T-helper 2 cell treated with Interferon-gamma antibody and Interleukin-4, amounts not matched to agents 5 μg/mL and 100 μg/mL, for 36 hours (primary cell): ENCODE measurements at regions not wholly inside any gene's neighbourhood (a gene's known extent, or its start where the extent isn't known, plus 50 kb on each side); places are given as distances from the start of the nearest gene placed in this dataset.
A peak's percentile ranks its signal among the peaks of the same experiment; 100 is the strongest.

Experiments
- DNase-seq: peaks from one replicate; pipeline ENCODE4 v3.0.0; 2021; ENCODE audit warnings: low spot score
- H3K27ac Mint-ChIP-seq: one replicate; pipeline ENCODE4 v1.8.0; 2021; ENCODE audit warnings: mild to moderate bottlenecking, mixed read lengths
- H3K27me3 Mint-ChIP-seq: one replicate; pipeline ENCODE4 v1.8.0; 2021; ENCODE audit warnings: low read depth, mixed read lengths
- H3K36me3 Mint-ChIP-seq: one replicate; pipeline ENCODE4 v1.8.0; 2021; ENCODE audit warnings: low read depth, mixed read lengths
- H3K4me1 Mint-ChIP-seq: one replicate; pipeline ENCODE4 v1.8.0; 2021; ENCODE audit warnings: low read depth, mixed read lengths
- H3K4me3 Mint-ChIP-seq: one replicate; pipeline ENCODE4 v1.8.0; 2022; ENCODE audit warnings: mild to moderate bottlenecking, moderate library complexity, mixed read lengths
- H3K9me3 Mint-ChIP-seq: one replicate; pipeline ENCODE4 v1.8.0; 2021; ENCODE audit warnings: mixed read lengths

- no peaks in the 10 kb centered on the region for H3K36me3 Mint-ChIP-seq
- no peak overlapping the region for H3K4me3 Mint-ChIP-seq
- peaks cover 54% of the 10 kb centered on the region for H3K4me1 Mint-ChIP-seq
- H3K27me3 Mint-ChIP-seq = no peaks in the 10 kb centered on the region
- H3K27ac Mint-ChIP-seq = no peak overlapping the region
- DNase-seq = no peak
- no peaks in the 10 kb centered on the region for H3K9me3 Mint-ChIP-seq
Measured at GRCh38 chr14:97413022-97413539, 615.9 kb downstream of the VRK1 start.

GRCh38 chr14:97413966-97414717 lies 617.0 kb downstream of the VRK1 start:
- Mint-ChIP-seq H3K27ac (no peak overlapping the region), H3K27me3 (no peaks in the 10 kb centered on the region)
- no peak for DNase-seq

GRCh38 chr14:97414718-97415098 lies 617.5 kb downstream of the VRK1 start:
- Mint-ChIP-seq H3K36me3 (no peaks in the 10 kb centered on the region), H3K4me1 (peaks cover 39% of the 10 kb centered on the region), H3K9me3 (no peaks in the 10 kb centered on the region), H3K4me3 (no peak overlapping the region), H3K27me3 (no peaks in the 10 kb centered on the region), H3K27ac (peak overlapping the region; percentile 67)
- DNase-seq = no peak

More at GRCh38 chr14:97413966-97414717, 617.0 kb downstream of the VRK1 start:
- H3K36me3 Mint-ChIP-seq = no peaks in the 10 kb centered on the region
- H3K4me1 Mint-ChIP-seq = peaks cover 43% of the 10 kb centered on the region
- H3K9me3 Mint-ChIP-seq = no peaks in the 10 kb centered on the region
- no peak overlapping the region for H3K4me3 Mint-ChIP-seq

- H3K9me3 Mint-ChIP-seq = no peaks in the 10 kb centered on the region
- no peaks in the 10 kb centered on the region for H3K27me3 Mint-ChIP-seq
- no peak for DNase-seq
- H3K4me1 Mint-ChIP-seq = peaks cover 39% of the 10 kb centered on the region
- no peak overlapping the region for H3K4me3 Mint-ChIP-seq
- no peak overlapping the region for H3K27ac Mint-ChIP-seq
- no peaks in the 10 kb centered on the region for H3K36me3 Mint-ChIP-seq
Measured at GRCh38 chr14:97415907-97416306, 618.7 kb downstream of the VRK1 start.

GRCh38 chr14:97416550-97416949 lies 619.4 kb downstream of the VRK1 start:
- H3K27ac Mint-ChIP-seq = peak overlapping the region; percentile 78
- no peaks in the 10 kb centered on the region for H3K27me3 Mint-ChIP-seq
- peak overlapping the region; percentile 54 for H3K4me3 Mint-ChIP-seq
- H3K4me1 Mint-ChIP-seq = peaks cover 39% of the 10 kb centered on the region
- DNase-seq = no peak
- H3K36me3 Mint-ChIP-seq = no peaks in the 10 kb centered on the region
- no peaks in the 10 kb centered on the region for H3K9me3 Mint-ChIP-seq

GRCh38 chr14:97417331-97417730 lies 620.1 kb downstream of the VRK1 start:
- Mint-ChIP-seq H3K4me3 (no peak overlapping the region), H3K36me3 (no peaks in the 10 kb centered on the region), H3K27me3 (no peaks in the 10 kb centered on the region), H3K4me1 (peaks cover 39% of the 10 kb centered on the region), H3K9me3 (no peaks in the 10 kb centered on the region), H3K27ac (peak overlapping the region; percentile 28)
- no peak for DNase-seq

- no peaks in the 10 kb centered on the region for H3K36me3 Mint-ChIP-seq
- H3K9me3 Mint-ChIP-seq = no peaks in the 10 kb centered on the region
- no peak overlapping the region for H3K27ac Mint-ChIP-seq
- no peaks in the 10 kb centered on the region for H3K27me3 Mint-ChIP-seq
- H3K4me3 Mint-ChIP-seq = no peak overlapping the region
- H3K4me1 Mint-ChIP-seq = peaks cover 26% of the 10 kb centered on the region
- no peak for DNase-seq
Measured at GRCh38 chr14:97420211-97420610, 623.0 kb downstream of the VRK1 start.

- no peaks in the 10 kb centered on the region for H3K27me3 Mint-ChIP-seq
- H3K4me3 Mint-ChIP-seq = no peak overlapping the region
- H3K4me1 Mint-ChIP-seq = peaks cover 5% of the 10 kb centered on the region
- peaks cover 3% of the 10 kb centered on the region for H3K36me3 Mint-ChIP-seq
- no peak overlapping the region for H3K27ac Mint-ChIP-seq
- peaks cover 17% of the 10 kb centered on the region for H3K9me3 Mint-ChIP-seq
- DNase-seq = no peak
Measured at GRCh38 chr14:97426776-97427175, 629.6 kb downstream of the VRK1 start.

- Mint-ChIP-seq H3K9me3 (peaks cover 17% of the 10 kb centered on the region), H3K4me3 (no peak overlapping the region), H3K4me1 (peaks cover 5% of the 10 kb centered on the region), H3K27ac (no peak overlapping the region), H3K36me3 (peaks cover 4% of the 10 kb centered on the region), H3K27me3 (no peaks in the 10 kb centered on the region)
- no peak for DNase-seq
Measured at GRCh38 chr14:97428808-97429440, 631.7 kb downstream of the VRK1 start.

GRCh38 chr14:97432586-97432985 lies 635.4 kb downstream of the VRK1 start:
- H3K36me3 Mint-ChIP-seq = peaks cover 6% of the 10 kb centered on the region
- H3K4me3 Mint-ChIP-seq = no peak overlapping the region
- peaks cover 20% of the 10 kb centered on the region for H3K4me1 Mint-ChIP-seq
- H3K27ac Mint-ChIP-seq = no peak overlapping the region
- no peak for DNase-seq
- no peaks in the 10 kb centered on the region for H3K27me3 Mint-ChIP-seq
- H3K9me3 Mint-ChIP-seq = peaks cover 23% of the 10 kb centered on the region

GRCh38 chr14:97441740-97442362 lies 644.7 kb downstream of the VRK1 start:
- H3K4me3 Mint-ChIP-seq = peak overlapping the region; percentile 76

GRCh38 chr14:97442363-97442762 lies 645.2 kb downstream of the VRK1 start:
- Mint-ChIP-seq H3K4me3 (peak overlapping the region; percentile 76), H3K9me3 (peaks cover 37% of the 10 kb centered on the region), H3K27ac (peak overlapping the region; percentile 93), H3K4me1 (peaks cover 78% of the 10 kb centered on the region), H3K36me3 (peaks cover 39% of the 10 kb centered on the region), H3K27me3 (no peaks in the 10 kb centered on the region)
- peak; percentile 80 for DNase-seq

More at GRCh38 chr14:97441740-97442362, 644.7 kb downstream of the VRK1 start:
- DNase-seq = no peak
- H3K27ac Mint-ChIP-seq = peak overlapping the region; percentile 93
- H3K4me1 Mint-ChIP-seq = peaks cover 75% of the 10 kb centered on the region
- H3K36me3 Mint-ChIP-seq = peaks cover 40% of the 10 kb centered on the region
- H3K9me3 Mint-ChIP-seq = peaks cover 41% of the 10 kb centered on the region
- no peaks in the 10 kb centered on the region for H3K27me3 Mint-ChIP-seq

- H3K27ac Mint-ChIP-seq = peak overlapping the region; percentile 93
- H3K36me3 Mint-ChIP-seq = peaks cover 33% of the 10 kb centered on the region
- H3K27me3 Mint-ChIP-seq = no peaks in the 10 kb centered on the region
- peaks cover 26% of the 10 kb centered on the region for H3K9me3 Mint-ChIP-seq
- no peak for DNase-seq
- H3K4me1 Mint-ChIP-seq = peaks cover 73% of the 10 kb centered on the region
- peak overlapping the region; percentile 65 for H3K4me3 Mint-ChIP-seq
Measured at GRCh38 chr14:97443412-97443811, 646.2 kb downstream of the VRK1 start.

GRCh38 chr14:97444248-97444647 lies 647.1 kb downstream of the VRK1 start:
- H3K36me3 Mint-ChIP-seq = peaks cover 30% of the 10 kb centered on the region
- no peaks in the 10 kb centered on the region for H3K27me3 Mint-ChIP-seq
- no peak overlapping the region for H3K4me3 Mint-ChIP-seq
- DNase-seq = no peak
- H3K9me3 Mint-ChIP-seq = peaks cover 25% of the 10 kb centered on the region
- H3K4me1 Mint-ChIP-seq = peaks cover 68% of the 10 kb centered on the region
- peak overlapping the region; percentile 47 for H3K27ac Mint-ChIP-seq
